Posterior cingulate gyrus (tissue), 11 donors: ENCODE measurements at regions not wholly inside any gene's neighbourhood (a gene's known extent, or its start where the extent isn't known, plus 50 kb on each side); places are given as distances from the start of the nearest gene placed in this dataset.
"Not testable (repeated sequence)": the region's sequence is repeated elsewhere in the genome, so short reads cannot be mapped to it uniquely, and the experiment has no call there.

Experiments used
- DNase-seq, 10 donors: peaks; one replicate each; pipeline versions ENCODE4 v3.0.0 to v3.0.0-alpha.2; 2020 to 2021; ENCODE audit warnings: mixed read lengths in 3 of 10
- intact Hi-C: fragments of 100-400 bp; cut with DNase I; formaldehyde crosslinking; loops from one replicate; pipeline ENCODE4 v1.15.1; 2023

- intact Hi-C loops: no loop called here
- DNase-seq: no peak
Measured at GRCh38 chr4:19194672-19195071, 1057.0 kb upstream of the SLIT2 start.

- no peak for DNase-seq
- intact Hi-C loops: no loop called here
Measured at GRCh38 chr4:19193274-19193981, 1058.3 kb upstream of the SLIT2 start.

- intact Hi-C loops: no loop called here
- DNase-seq: no peak
Measured at GRCh38 chr4:19191979-19192650, 1059.6 kb upstream of the SLIT2 start.

GRCh38 chr4:19187691-19188090, 1064.0 kb upstream of the SLIT2 start:
- intact Hi-C loops: no loop called here
- DNase-seq: no peak

GRCh38 chr4:19187096-19187495, 1064.6 kb upstream of the SLIT2 start:
- intact Hi-C loops: no loop called here
- no peak for DNase-seq

- intact Hi-C loops, DNase-seq: not testable (repeated sequence)
Measured at GRCh38 chr4:19181631-19182030, 1070.1 kb upstream of the SLIT2 start.

- DNase-seq: no peak
- intact Hi-C loops: no loop called here
Measured at GRCh38 chr4:19178835-19179234, 1072.9 kb upstream of the SLIT2 start.

GRCh38 chr4:19177616-19178015, 1074.1 kb upstream of the SLIT2 start:
- DNase-seq: no peak
- intact Hi-C loops: no loop called here

- intact Hi-C loops: no loop called here
- no peak for DNase-seq
Measured at GRCh38 chr4:19171832-19172231, 1079.9 kb upstream of the SLIT2 start.

- DNase-seq: no peak
- intact Hi-C loops: no loop called here
Measured at GRCh38 chr4:19167311-19167710, 1084.4 kb upstream of the SLIT2 start.

- DNase-seq: no peak
- intact Hi-C loops: no loop called here
Measured at GRCh38 chr4:19164334-19164733, 1087.4 kb upstream of the SLIT2 start.

- no peak for DNase-seq
- intact Hi-C loops: no loop called here
Measured at GRCh38 chr4:19159874-19160273, 1091.8 kb upstream of the SLIT2 start.

GRCh38 chr4:19158107-19158809, 1093.4 kb upstream of the SLIT2 start:
- intact Hi-C loops: no loop called here
- no peak for DNase-seq

GRCh38 chr4:19156786-19157185, 1094.9 kb upstream of the SLIT2 start:
- no peak for DNase-seq
- intact Hi-C loops: no loop called here

GRCh38 chr4:19155568-19155967, 1096.1 kb upstream of the SLIT2 start:
- DNase-seq: no peak
- intact Hi-C loops: no loop called here

GRCh38 chr4:19154267-19154666, 1097.4 kb upstream of the SLIT2 start:
- DNase-seq, intact Hi-C loops: not testable (repeated sequence)

GRCh38 chr4:19152264-19152663, 1099.4 kb upstream of the SLIT2 start:
- intact Hi-C loops: no loop called here
- DNase-seq: no peak

GRCh38 chr4:19151684-19152083, 1100.0 kb upstream of the SLIT2 start:
- no peak for DNase-seq
- intact Hi-C loops: no loop called here

- intact Hi-C loops: no loop called here
- DNase-seq: no peak
Measured at GRCh38 chr4:19146038-19146437, 1105.7 kb upstream of the SLIT2 start.

GRCh38 chr4:19135895-19136633, 1114.5 kb upstream of the LCORL start:
- no peak for DNase-seq
- intact Hi-C loops: no loop called here

GRCh38 chr4:19134685-19135084, 1113.1 kb upstream of the LCORL start:
- intact Hi-C loops: no loop called here

More at GRCh38 chr4:19134685-19135084, 1113.1 kb upstream of the LCORL start:
- DNase-seq: no peak
